Ovary (tissue), 7 donors: ENCODE measurements at regions not wholly inside any gene's neighbourhood (a gene's known extent, or its start where the extent isn't known, plus 50 kb on each side); places are given as distances from the start of the nearest gene placed in this dataset.

ENCODE experiments used
- DNase-seq, 5 donors: peaks; one replicate each; pipeline ENCODE4 v3.0.0-alpha.2; 2019 to 2020
- H3K27ac ChIP-seq, 2 donors: fragments of 200-600 bp; one replicate each; pipeline versions ENCODE4 v1.5.1 to v1.8.0; 2019 to 2022
- H3K27me3 ChIP-seq: fragments of 200-600 bp; one replicate; pipeline ENCODE4 v1.8.0; 2022
- H3K36me3 ChIP-seq: fragments of 200-600 bp; sonication (generic); one replicate; pipeline ENCODE4 v1.5.1; 2019
- H3K4me1 ChIP-seq: one replicate; pipeline ENCODE4 v1.8.1; 2013; ENCODE audit warnings: mild to moderate bottlenecking, moderate library complexity; ENCODE audit not compliant: insufficient read depth
- H3K4me3 ChIP-seq: fragments of 200-600 bp; sonication (generic); one replicate; pipeline ENCODE4 v1.5.1; 2017
- H3K9me3 ChIP-seq, 2 donors: fragments of 200-600 bp in 1 of 2; sonication (generic) in 1 of 2; one replicate each; pipeline versions ENCODE4 v1.5.1 to v1.8.1; 2013 to 2019; ENCODE audit warnings: mild to moderate bottlenecking in 1 of 2, moderate library complexity in 1 of 2
- EP300 ChIP-seq: sonication (generic); formaldehyde crosslinking; IDR thresholded peaks from one replicate; pipeline ENCODE4 v1.6.1; 2017; ENCODE audit warnings: antibody characterized with exemption
- POLR2A ChIP-seq: fragments of 450-650 bp; IDR thresholded peaks from one replicate; pipeline ENCODE4 v1.6.1; 2017; ENCODE audit warnings: antibody characterized with exemption, mild to moderate bottlenecking, moderate library complexity
- WGBS, 3 donors: extraction: QIAGEN DNeasy Blood & Tissue Kit in 1 of 3; methylation state at CpG; one replicate each; pipeline versions ENCODE4 v1.1.5 to v1.1.7; 2013 to 2017; 5-methylcytosine and 5-hydroxymethylcytosine counted together
- intact Hi-C, 4 donors: fragments of 100-400 bp; cut with DNase I; formaldehyde crosslinking; loops; one replicate each; pipeline versions ENCODE4 v1.11.0 to v1.15.1; 2022 to 2023
- TF ChIP-seq, protein P1 (sequence below), 3 donors: fragments of 450-650 bp in 2 of 3; fragments of 200-600 bp in 1 of 3; IDR thresholded peaks; one replicate each; pipeline versions ENCODE4 v1.5.1 to v1.8.0; 2016 to 2022; ENCODE audit warnings: antibody characterized with exemption in 3 of 3, mild to moderate bottlenecking in 1 of 3
- donor health status: DM: no; HTN: no; CAD: no; lungs with moderate emphysema.
- donor health status: DM: no; HTN: no; CAD: no.
- donor health status: Bipolar disorder and iron deficiency.
- donor health status: DM: no; HTN: no; CAD: no.
- donor health status: DM: yes; HTN: yes; CAD: no.

DNA sequence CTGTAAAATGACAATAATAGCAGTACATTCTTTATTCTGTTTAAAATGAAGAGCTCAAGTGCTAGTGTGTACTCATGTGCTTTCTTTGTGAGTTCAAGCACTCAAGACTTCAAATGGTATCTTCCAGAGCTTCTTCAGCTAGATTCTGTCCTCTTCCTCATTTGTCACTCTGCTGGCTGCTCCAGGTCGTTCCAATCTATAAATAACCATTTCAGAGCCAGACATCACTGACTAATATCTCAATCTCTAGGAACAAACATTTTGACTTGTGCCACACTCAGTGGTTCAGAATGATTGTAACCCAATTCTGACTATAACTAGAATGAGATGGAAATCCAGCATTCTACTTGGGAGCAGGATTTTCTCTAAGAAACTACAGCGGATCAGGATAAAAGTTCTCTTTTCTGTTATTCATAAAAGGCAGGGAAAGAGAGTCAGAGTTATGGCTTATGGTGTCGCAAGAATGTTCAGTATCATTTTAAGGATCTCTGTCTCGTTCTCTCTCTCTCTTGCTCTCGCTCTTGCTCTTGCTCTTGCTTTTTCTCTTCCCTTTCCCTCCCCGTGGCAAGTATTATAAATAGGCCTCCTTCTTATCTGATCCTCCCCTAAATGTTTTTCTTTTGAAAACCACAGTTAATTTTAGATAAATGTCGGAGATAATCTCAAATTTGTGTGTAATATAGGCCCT, 116.3 kb upstream of the MAF start:
- no peaks in the 10 kb centered on the region for H3K9me3 ChIP-seq
- no peaks in the 10 kb centered on the region for H3K36me3 ChIP-seq
- no peak for DNase-seq
- intact Hi-C loops, result no loop called here
- peak overlapping the region in 1 of 2 donors; percentile 11 for H3K27ac ChIP-seq
- peaks cover 7% of the 10 kb centered on the region for H3K4me1 ChIP-seq
- 66 to 72% (median 68%) methylated on average over 7 of the region's 7 CpGs for WGBS, 3 donors
- H3K27me3 ChIP-seq, result no peaks in the 10 kb centered on the region
- H3K4me3 ChIP-seq, result no peak overlapping the region
- TF ChIP-seq POLR2A (no peak), EP300 (no peak)
- TF ChIP-seq, protein P1, sequence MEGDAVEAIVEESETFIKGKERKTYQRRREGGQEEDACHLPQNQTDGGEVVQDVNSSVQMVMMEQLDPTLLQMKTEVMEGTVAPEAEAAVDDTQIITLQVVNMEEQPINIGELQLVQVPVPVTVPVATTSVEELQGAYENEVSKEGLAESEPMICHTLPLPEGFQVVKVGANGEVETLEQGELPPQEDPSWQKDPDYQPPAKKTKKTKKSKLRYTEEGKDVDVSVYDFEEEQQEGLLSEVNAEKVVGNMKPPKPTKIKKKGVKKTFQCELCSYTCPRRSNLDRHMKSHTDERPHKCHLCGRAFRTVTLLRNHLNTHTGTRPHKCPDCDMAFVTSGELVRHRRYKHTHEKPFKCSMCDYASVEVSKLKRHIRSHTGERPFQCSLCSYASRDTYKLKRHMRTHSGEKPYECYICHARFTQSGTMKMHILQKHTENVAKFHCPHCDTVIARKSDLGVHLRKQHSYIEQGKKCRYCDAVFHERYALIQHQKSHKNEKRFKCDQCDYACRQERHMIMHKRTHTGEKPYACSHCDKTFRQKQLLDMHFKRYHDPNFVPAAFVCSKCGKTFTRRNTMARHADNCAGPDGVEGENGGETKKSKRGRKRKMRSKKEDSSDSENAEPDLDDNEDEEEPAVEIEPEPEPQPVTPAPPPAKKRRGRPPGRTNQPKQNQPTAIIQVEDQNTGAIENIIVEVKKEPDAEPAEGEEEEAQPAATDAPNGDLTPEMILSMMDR (IDR thresholded peaks at IDR 0.05), result no peak

DNA sequence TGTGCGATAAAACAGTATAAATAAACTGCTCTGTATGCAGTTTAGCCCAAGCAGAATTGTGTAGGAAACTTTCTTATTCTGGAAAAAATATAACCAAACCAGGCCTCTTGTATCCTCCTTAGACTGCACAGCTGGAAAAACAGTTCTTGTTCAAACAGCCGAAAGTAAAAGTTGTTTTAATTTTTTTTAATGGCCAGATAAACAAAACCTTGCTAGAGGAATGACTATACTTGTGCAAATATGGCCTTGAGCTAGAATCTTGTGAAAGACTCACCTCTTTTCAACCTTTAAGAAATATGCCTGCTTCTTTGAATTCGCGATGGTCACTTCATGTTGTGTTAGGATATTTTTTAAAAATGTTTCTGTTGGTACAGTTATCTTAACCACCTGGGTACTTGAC, 114.5 kb upstream of the MAF start:
- Histone ChIP-seq H3K9me3 (no peaks in the 10 kb centered on the region), H3K4me3 (no peak overlapping the region), H3K27me3 (no peaks in the 10 kb centered on the region), H3K27ac (peak overlapping the region in 1 of 2 donors; percentile 65), H3K36me3 (no peaks in the 10 kb centered on the region), H3K4me1 (peaks cover 7% of the 10 kb centered on the region)
- no peak for DNase-seq
- intact Hi-C loops, result no loop called here
- 8 to 17% (median 10%) methylated on average over 4 of the region's 4 CpGs for WGBS, 3 donors
- no peak for TF ChIP-seq EP300
- TF ChIP-seq POLR2A, result no peak
- TF ChIP-seq, protein P1 (IDR thresholded peaks at IDR 0.05), result no peak

DNA sequence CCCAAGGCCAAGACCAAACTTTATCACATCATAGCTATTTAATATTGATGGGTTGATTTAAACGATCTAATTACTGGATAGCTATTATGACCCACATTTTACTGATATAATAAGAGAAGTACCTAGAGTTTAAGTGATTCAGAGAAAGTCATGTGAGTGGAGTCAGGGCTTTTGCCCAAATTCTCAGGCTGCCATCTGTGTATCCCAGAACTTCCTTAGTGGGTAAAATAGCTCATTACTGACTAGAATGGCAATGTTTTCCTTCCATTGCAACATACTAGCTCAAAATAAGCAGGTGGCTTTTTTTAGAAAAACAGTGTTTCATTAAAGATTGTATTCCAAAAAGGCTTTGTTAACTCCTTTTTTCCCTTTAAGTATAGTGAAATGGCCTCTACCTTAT, 113.9 kb upstream of the MAF start:
- peak overlapping the region in 1 of 2 donors; percentile 65 for H3K27ac ChIP-seq
- intact Hi-C loops, result no loop called here
- DNase-seq, result peak in 2 of 5 donors; percentile 20 to 44
- TF ChIP-seq EP300, result no peak
- TF ChIP-seq, protein P1 (IDR thresholded peaks at IDR 0.05), result no peak
- TF ChIP-seq POLR2A, result no peak
- H3K4me1 ChIP-seq, result peaks cover 7% of the 10 kb centered on the region
- no peaks in the 10 kb centered on the region for H3K36me3 ChIP-seq
- H3K27me3 ChIP-seq, result no peaks in the 10 kb centered on the region
- WGBS, 3 donors, result 18 to 31% (median 19%) methylated on average over 1 of the region's 1 CpG
- no peaks in the 10 kb centered on the region for H3K9me3 ChIP-seq
- H3K4me3 ChIP-seq, result no peak overlapping the region

DNA sequence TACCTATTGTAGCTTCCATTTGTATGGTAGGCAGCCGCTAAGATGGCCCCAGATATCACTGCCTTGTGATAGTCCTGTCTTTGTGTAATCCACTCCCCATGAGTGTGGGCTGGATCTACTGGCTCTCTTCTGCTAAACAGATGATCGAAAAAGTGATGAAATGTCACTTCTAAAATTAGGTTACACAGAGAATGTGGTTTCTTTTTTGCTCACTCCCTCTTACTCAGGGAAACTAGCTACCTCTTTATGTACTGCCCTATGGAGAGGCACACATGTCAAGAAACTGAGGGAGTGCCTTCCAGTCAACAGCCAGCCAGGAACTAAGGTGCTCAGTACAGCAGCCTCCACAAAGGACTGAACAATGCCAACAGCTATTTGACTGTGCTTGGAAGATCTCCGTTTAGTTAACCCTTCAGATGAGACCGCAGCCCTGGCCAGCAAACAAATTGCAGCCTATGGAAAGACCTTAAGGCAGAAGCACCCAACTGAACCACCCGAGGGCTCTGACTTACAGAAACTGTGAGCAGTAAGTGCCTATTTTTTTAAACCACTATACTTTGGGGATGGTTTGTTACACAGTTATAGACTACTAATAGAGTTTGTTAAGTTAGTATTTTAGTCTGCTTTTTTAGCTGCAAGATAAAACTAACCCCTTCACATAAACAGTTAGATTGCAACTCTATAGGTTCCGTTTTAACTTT, 113.2 kb upstream of the MAF start:
- Histone ChIP-seq H3K4me3 (no peak overlapping the region), H3K36me3 (no peaks in the 10 kb centered on the region), H3K27ac (peak overlapping the region in 1 of 2 donors; percentile 65), H3K27me3 (no peaks in the 10 kb centered on the region), H3K9me3 (no peaks in the 10 kb centered on the region), H3K4me1 (peaks cover 7% of the 10 kb centered on the region)
- no peak for TF ChIP-seq EP300
- no peak for TF ChIP-seq POLR2A
- TF ChIP-seq, protein P1 (IDR thresholded peaks at IDR 0.05), result no peak
- intact Hi-C loops, result no loop called here
- DNase-seq, result no peak
- WGBS, 3 donors, result 79 to 90% (median 80%) methylated on average over 6 of the region's 6 CpGs
